Suprapubic skin (tissue), 4 donors: ENCODE measurements at regions not wholly inside any gene's neighbourhood (a gene's known extent, or its start where the extent isn't known, plus 50 kb on each side); places are given as distances from the start of the nearest gene placed in this dataset.

Experiments
- EP300 ChIP-seq: sonication (generic); formaldehyde crosslinking; IDR thresholded peaks from one replicate; pipeline ENCODE4 v1.6.1; 2017; ENCODE audit warnings: antibody characterized with exemption
- POLR2A ChIP-seq, 2 donors: fragments of 450-650 bp; IDR thresholded peaks; one replicate each; pipeline ENCODE4 v1.6.1; 2017; ENCODE audit warnings: antibody characterized with exemption in 2 of 2, mild to moderate bottlenecking in 2 of 2, moderate library complexity in 2 of 2
- POLR2AphosphoS5 ChIP-seq, 3 donors: sonication (generic); formaldehyde crosslinking; IDR thresholded peaks; one replicate each; pipeline ENCODE4 v1.6.1; 2017; ENCODE audit warnings: antibody characterized with exemption in 3 of 3
- TF ChIP-seq, protein P1 (sequence below), 2 donors: fragments of 200-600 bp in 1 of 2; fragments of 450-650 bp in 1 of 2; sonication (generic) in 1 of 2; IDR thresholded peaks; one replicate each; pipeline ENCODE4 v1.5.1; 2016 to 2019; ENCODE audit warnings: antibody characterized with exemption in 2 of 2, mild to moderate bottlenecking in 1 of 2, moderate library complexity in 1 of 2

DNA sequence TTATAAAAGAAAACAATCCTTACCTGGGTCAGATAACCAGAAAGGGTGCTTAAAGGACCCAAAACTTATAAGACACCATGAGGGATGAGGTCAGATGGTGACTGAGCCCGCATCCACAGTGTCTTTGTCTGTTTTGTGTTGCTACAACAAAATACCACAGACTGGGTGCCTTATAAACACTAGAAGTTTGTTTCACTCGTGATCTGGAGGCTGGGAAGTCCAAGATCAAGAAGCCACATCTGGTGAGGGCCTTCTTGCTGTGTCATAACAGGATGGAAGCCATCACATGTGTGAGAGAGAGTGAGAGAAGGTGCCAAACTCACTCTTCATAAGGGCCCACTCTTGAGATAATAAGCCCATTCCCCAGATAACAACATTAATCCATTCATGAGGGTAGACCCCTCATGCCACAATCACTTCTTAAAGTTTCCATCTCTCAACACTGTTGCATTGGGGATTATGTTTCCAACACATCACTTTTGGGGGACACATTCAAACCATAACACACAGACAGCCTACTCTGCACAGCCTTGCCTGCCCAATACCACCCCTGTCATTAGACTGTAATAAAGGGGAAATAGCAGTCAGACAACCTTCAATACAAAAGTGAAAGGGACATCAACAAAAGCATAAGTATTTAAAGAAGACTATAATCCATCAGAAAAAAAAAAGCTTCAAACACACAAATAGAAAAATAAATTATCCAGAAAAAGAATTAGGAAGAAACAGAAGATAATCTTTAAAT, 249.8 kb downstream of the ANAPC1 start:
- TF ChIP-seq, protein P1, sequence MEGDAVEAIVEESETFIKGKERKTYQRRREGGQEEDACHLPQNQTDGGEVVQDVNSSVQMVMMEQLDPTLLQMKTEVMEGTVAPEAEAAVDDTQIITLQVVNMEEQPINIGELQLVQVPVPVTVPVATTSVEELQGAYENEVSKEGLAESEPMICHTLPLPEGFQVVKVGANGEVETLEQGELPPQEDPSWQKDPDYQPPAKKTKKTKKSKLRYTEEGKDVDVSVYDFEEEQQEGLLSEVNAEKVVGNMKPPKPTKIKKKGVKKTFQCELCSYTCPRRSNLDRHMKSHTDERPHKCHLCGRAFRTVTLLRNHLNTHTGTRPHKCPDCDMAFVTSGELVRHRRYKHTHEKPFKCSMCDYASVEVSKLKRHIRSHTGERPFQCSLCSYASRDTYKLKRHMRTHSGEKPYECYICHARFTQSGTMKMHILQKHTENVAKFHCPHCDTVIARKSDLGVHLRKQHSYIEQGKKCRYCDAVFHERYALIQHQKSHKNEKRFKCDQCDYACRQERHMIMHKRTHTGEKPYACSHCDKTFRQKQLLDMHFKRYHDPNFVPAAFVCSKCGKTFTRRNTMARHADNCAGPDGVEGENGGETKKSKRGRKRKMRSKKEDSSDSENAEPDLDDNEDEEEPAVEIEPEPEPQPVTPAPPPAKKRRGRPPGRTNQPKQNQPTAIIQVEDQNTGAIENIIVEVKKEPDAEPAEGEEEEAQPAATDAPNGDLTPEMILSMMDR (IDR thresholded peaks at IDR 0.05) = no peak
- TF ChIP-seq POLR2AphosphoS5 (IDR thresholded peaks at IDR 0.05) (no peak), POLR2A (IDR thresholded peaks at IDR 0.05) (no peak), EP300 (no peak)
